Cardiac fibroblast (primary cell): ENCODE measurements at regions not wholly inside any gene's neighbourhood (a gene's known extent, or its start where the extent isn't known, plus 50 kb on each side); places are given as distances from the start of the nearest gene placed in this dataset.

Source experiments
- DNase-seq, 2 donors: peaks; one replicate each; pipeline versions ENCODE4 v3.0.0 to v3.0.0-alpha.2; 2010; ENCODE audit warnings: low read depth in 2 of 2
- H3K4me3 ChIP-seq, 2 donors: replicated peaks in 1 of 2; 1 replicate in 1 of 2; 2 replicates in 1 of 2; pipeline ENCODE4 v1.5.1; 2011; ENCODE audit warnings: low read depth in 2 of 2, low read length in 2 of 2, mild to moderate bottlenecking in 2 of 2, moderate library complexity in 1 of 2
- CTCF ChIP-seq: IDR thresholded peaks from one replicate; pipeline ENCODE4 v1.5.1; 2011; ENCODE audit warnings: low read depth, mild to moderate bottlenecking, low read length, inconsistent platforms

GRCh38 chr7:51645702-51646298, 329.2 kb upstream of the COBL start:
- TF ChIP-seq CTCF, result no peak
- H3K4me3 ChIP-seq, result no peak overlapping the region
- no peak for DNase-seq

- no peak for TF ChIP-seq CTCF
- DNase-seq, result no peak
- no peak overlapping the region for H3K4me3 ChIP-seq
Observed at GRCh38 chr7:51645255-51645654, 328.6 kb upstream of the COBL start.

GRCh38 chr7:51644216-51644615, 327.6 kb upstream of the COBL start:
- no peak for TF ChIP-seq CTCF
- no peak overlapping the region for H3K4me3 ChIP-seq
- DNase-seq, result no peak

GRCh38 chr7:51640841-51641240, 324.2 kb upstream of the COBL start:
- H3K4me3 ChIP-seq, result no peak overlapping the region
- no peak for DNase-seq
- TF ChIP-seq CTCF, result no peak

GRCh38 chr7:51639661-51640334, 323.2 kb upstream of the COBL start:
- DNase-seq, result no peak
- no peak for TF ChIP-seq CTCF
- no peak overlapping the region for H3K4me3 ChIP-seq

GRCh38 chr7:51636503-51636902, 319.9 kb upstream of the COBL start:
- no peak overlapping the region for H3K4me3 ChIP-seq
- TF ChIP-seq CTCF, result no peak
- DNase-seq, result no peak
